T-helper 2 cell treated with Interferon-gamma antibody and Interleukin-4, amounts not matched to agents 5 μg/mL and 100 μg/mL, for 36 hours (primary cell): ENCODE measurements at regions not wholly inside any gene's neighbourhood (a gene's known extent, or its start where the extent isn't known, plus 50 kb on each side); places are given as distances from the start of the nearest gene placed in this dataset.

Experiments used
- DNase-seq: peaks from one replicate; pipeline ENCODE4 v3.0.0; 2021; ENCODE audit warnings: low spot score
- H3K27ac Mint-ChIP-seq: one replicate; pipeline ENCODE4 v1.8.0; 2021; ENCODE audit warnings: mild to moderate bottlenecking, mixed read lengths
- H3K27me3 Mint-ChIP-seq: one replicate; pipeline ENCODE4 v1.8.0; 2021; ENCODE audit warnings: low read depth, mixed read lengths
- H3K36me3 Mint-ChIP-seq: one replicate; pipeline ENCODE4 v1.8.0; 2021; ENCODE audit warnings: low read depth, mixed read lengths
- H3K4me1 Mint-ChIP-seq: one replicate; pipeline ENCODE4 v1.8.0; 2021; ENCODE audit warnings: low read depth, mixed read lengths
- H3K4me3 Mint-ChIP-seq: one replicate; pipeline ENCODE4 v1.8.0; 2022; ENCODE audit warnings: mild to moderate bottlenecking, moderate library complexity, mixed read lengths
- H3K9me3 Mint-ChIP-seq: one replicate; pipeline ENCODE4 v1.8.0; 2021; ENCODE audit warnings: mixed read lengths

GRCh38 chr6:143621876-143622605, 55.7 kb upstream of the PHACTR2 start:
- Mint-ChIP-seq H3K4me1 (peaks cover 8% of the 10 kb centered on the region), H3K27ac (no peak overlapping the region), H3K36me3 (peaks cover 2% of the 10 kb centered on the region), H3K27me3 (no peaks in the 10 kb centered on the region), H3K9me3 (no peaks in the 10 kb centered on the region), H3K4me3 (no peak overlapping the region)
- no peak for DNase-seq

- peaks cover 5% of the 10 kb centered on the region for H3K36me3 Mint-ChIP-seq
- peaks cover 13% of the 10 kb centered on the region for H3K4me1 Mint-ChIP-seq
- no peak for DNase-seq
- no peaks in the 10 kb centered on the region for H3K9me3 Mint-ChIP-seq
- H3K27me3 Mint-ChIP-seq = no peaks in the 10 kb centered on the region
- no peak overlapping the region for H3K4me3 Mint-ChIP-seq
- no peak overlapping the region for H3K27ac Mint-ChIP-seq
Observed at GRCh38 chr6:143621159-143621873, 56.4 kb upstream of the PHACTR2 start.

DNA sequence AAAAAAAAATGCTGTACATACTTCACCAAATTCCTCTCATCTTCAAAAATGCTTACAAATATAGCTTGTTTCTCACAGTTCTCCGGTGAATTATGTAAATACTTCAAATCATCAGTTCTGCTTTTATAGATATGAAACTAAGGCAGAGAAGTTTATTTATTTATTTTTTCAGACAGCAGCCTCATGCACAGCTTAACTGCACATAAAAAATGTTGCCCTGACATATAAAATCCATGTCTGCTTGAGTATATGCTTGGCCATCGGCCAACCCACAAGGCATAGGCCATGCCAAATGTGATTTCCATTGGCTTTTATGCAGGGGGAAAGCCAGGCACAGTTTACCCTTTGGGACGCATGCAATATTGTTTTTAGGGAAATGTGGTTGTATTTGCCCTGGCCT, 57.3 kb upstream of the PHACTR2 start:
- Mint-ChIP-seq H3K4me3 (no peak overlapping the region), H3K36me3 (peaks cover 6% of the 10 kb centered on the region), H3K9me3 (no peaks in the 10 kb centered on the region), H3K4me1 (peaks cover 13% of the 10 kb centered on the region), H3K27me3 (no peaks in the 10 kb centered on the region), H3K27ac (no peak overlapping the region)
- DNase-seq = no peak

DNA sequence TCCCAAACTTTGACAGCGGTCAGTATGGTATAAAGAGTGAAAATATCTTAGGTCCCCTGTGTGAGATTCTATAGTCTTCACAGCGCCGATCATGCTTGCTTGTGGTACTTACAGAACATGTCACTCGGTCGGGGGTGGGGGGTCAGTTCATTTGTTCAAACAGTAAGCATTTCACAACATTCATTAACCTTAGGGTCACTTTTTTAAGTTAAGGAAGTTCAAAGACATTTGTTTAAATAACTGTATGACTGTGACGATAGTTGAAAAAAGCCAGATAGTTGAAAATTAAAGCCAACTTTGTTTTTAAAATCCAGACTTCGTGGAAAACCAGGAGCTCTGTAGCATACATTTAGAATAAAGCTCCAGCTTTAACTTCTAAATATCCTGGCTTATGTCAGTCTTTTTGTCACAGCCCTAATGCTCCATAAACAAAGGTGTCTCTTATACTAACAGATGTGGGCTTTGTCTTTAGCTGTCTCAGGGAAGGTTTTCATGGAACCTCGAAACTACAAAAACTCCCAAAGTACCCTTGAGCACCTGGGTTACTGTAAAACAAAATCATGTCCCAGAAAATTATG, 57.9 kb upstream of the PHACTR2 start:
- Mint-ChIP-seq H3K27me3 (no peaks in the 10 kb centered on the region), H3K27ac (no peak overlapping the region), H3K4me3 (no peak overlapping the region), H3K36me3 (peaks cover 6% of the 10 kb centered on the region), H3K4me1 (peaks cover 16% of the 10 kb centered on the region), H3K9me3 (no peaks in the 10 kb centered on the region)
- DNase-seq = no peak

DNA sequence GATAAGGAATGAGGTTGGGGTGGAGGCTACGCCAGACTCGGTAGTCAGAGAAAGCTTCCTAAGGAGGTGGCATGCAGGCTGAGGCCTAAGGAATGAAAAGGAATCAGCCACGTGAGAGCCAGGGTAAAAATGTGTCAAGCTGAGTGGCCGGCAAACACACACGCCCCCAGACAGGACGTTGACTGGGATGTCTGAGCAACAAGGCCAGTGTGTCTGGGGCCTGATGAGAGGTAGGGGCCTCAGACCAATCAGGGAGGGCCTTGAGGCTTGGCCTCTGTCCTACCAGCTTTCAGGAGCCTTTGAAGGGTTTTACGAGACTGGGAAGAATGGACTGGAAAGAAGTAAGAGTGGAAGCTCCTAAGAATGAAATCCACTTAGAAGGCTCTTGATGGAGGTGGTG, 61.0 kb upstream of the PHACTR2 start:
- H3K4me3 Mint-ChIP-seq = no peak overlapping the region
- H3K27ac Mint-ChIP-seq = no peak overlapping the region
- peaks cover 23% of the 10 kb centered on the region for H3K4me1 Mint-ChIP-seq

DNA sequence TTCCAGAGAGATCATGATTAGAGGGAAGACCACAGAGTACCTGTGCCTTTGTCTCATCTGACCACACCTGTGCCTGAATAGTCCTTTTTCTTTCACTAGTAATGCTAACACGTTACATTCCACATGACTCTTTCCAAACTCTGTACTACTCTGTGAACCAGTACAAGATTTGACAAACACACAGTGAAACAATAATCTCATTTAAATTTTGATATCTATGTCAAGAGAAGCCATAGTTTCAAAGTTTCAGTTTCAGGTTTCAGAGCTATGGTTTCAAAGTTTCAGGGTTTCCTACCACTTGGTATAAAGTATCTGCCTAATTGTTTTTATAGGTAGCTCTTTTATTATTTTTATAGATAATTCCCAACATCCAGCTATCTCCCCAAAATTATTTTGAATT, 62.0 kb upstream of the PHACTR2 start:
- no peak for DNase-seq
- H3K4me1 Mint-ChIP-seq = peaks cover 23% of the 10 kb centered on the region
- peaks cover 6% of the 10 kb centered on the region for H3K36me3 Mint-ChIP-seq
- H3K4me3 Mint-ChIP-seq = peak overlapping the region; percentile 15
- H3K27ac Mint-ChIP-seq = no peak overlapping the region
- H3K9me3 Mint-ChIP-seq = no peaks in the 10 kb centered on the region
- H3K27me3 Mint-ChIP-seq = no peaks in the 10 kb centered on the region

More for the DNA sequence above, 61.0 kb upstream of the PHACTR2 start:
- Mint-ChIP-seq H3K27me3 (no peaks in the 10 kb centered on the region), H3K9me3 (no peaks in the 10 kb centered on the region), H3K36me3 (peaks cover 6% of the 10 kb centered on the region)
- DNase-seq = no peak

- Mint-ChIP-seq H3K4me3 (no peak overlapping the region), H3K36me3 (peaks cover 6% of the 10 kb centered on the region), H3K27me3 (no peaks in the 10 kb centered on the region), H3K27ac (no peak overlapping the region), H3K9me3 (no peaks in the 10 kb centered on the region), H3K4me1 (peaks cover 23% of the 10 kb centered on the region)
- no peak for DNase-seq
Observed at GRCh38 chr6:143614235-143614634, 63.5 kb upstream of the PHACTR2 start.

DNA sequence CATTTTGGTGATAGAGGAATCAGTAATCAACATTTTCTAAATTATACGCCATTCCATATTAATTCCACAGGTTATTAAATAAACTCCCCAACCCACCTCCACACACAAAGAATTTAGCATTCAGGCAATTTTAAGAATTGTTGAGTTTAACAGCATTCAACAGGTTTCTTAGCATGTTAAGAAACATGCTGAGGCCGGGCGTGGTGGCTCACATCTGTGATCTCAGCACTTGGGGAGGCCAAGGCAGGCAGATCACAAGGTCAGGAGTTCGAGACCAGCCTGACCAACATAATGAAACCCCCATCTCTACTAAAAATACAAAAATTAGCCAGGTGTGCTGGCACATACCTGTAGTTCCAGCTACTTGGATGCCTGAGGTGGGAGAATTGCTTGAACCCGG, 64.0 kb upstream of the PHACTR2 start:
- peaks cover 23% of the 10 kb centered on the region for H3K4me1 Mint-ChIP-seq
- H3K36me3 Mint-ChIP-seq = peaks cover 6% of the 10 kb centered on the region
- no peaks in the 10 kb centered on the region for H3K27me3 Mint-ChIP-seq
- H3K27ac Mint-ChIP-seq = no peak overlapping the region
- H3K4me3 Mint-ChIP-seq = no peak overlapping the region
- H3K9me3 Mint-ChIP-seq = no peaks in the 10 kb centered on the region
- DNase-seq = no peak

GRCh38 chr6:143612186-143612585, 65.6 kb upstream of the PHACTR2 start:
- no peak overlapping the region for H3K4me3 Mint-ChIP-seq
- no peak for DNase-seq

DNA sequence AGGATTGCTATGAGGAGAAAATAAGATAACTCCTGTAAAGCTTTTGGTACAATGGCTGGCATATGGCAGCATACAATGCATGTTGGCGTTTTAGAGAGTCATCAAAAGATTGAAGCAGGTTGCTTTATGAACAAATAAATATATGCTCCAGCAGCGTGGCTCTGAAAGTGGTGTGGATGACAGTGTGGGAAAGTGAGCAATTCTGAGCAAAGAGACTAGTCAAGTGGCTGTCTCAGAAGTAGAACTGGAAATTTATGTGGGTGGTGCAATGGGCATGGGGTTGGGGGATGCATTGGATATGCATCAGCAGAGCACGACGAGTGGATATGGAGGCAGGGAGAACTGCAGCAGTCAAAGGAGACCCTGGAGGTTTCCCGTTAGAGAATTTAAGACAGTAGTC, 66.2 kb upstream of the PHACTR2 start:
- H3K27me3 Mint-ChIP-seq = no peaks in the 10 kb centered on the region
- peaks cover 19% of the 10 kb centered on the region for H3K4me1 Mint-ChIP-seq
- H3K4me3 Mint-ChIP-seq = no peak overlapping the region
- peaks cover 3% of the 10 kb centered on the region for H3K36me3 Mint-ChIP-seq
- H3K9me3 Mint-ChIP-seq = no peaks in the 10 kb centered on the region
- no peak overlapping the region for H3K27ac Mint-ChIP-seq
- no peak for DNase-seq

More at GRCh38 chr6:143612186-143612585, 65.6 kb upstream of the PHACTR2 start:
- no peaks in the 10 kb centered on the region for H3K27me3 Mint-ChIP-seq
- H3K9me3 Mint-ChIP-seq = no peaks in the 10 kb centered on the region
- H3K27ac Mint-ChIP-seq = no peak overlapping the region
- H3K4me1 Mint-ChIP-seq = peaks cover 23% of the 10 kb centered on the region
- peaks cover 3% of the 10 kb centered on the region for H3K36me3 Mint-ChIP-seq

DNA sequence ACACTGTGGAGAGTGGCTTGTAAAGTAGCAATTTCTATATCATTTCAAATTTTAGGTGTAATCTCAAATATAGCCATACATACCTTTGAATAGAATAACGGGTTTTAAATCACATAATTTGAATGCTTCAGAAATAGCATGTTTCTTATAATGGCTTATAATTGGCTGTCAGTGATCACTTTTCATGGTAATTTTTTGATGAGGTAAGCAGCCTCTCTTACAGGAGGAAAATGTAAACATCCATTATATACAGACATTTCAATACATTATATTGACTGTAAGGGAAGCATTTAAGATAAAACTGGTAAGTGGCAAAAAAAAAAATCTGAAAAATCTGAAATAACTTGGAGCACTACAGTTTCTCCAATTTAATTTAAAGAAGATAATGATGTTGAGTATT, 67.8 kb upstream of the PHACTR2 start:
- H3K4me1 Mint-ChIP-seq = peaks cover 7% of the 10 kb centered on the region

DNA sequence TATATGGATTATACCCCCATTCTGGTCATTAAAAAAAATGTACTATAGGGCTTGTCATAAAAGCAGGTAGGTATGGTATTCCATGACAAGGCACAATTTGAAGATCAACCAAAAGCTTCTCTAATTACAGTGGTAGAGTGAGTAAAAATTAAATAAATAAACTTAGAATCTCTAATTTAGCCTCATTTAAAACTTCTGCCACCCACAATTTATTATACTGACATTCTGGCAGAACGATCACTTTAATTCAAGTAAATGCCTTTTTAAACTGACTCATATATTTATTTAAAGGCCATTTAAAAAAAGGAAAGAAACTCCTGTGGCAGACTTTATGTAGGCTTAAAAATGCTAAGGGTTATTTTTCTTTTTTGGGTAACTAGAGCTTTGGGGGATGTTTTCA, 68.3 kb upstream of the PHACTR2 start:
- H3K36me3 Mint-ChIP-seq = no peaks in the 10 kb centered on the region
- no peak overlapping the region for H3K27ac Mint-ChIP-seq
- no peaks in the 10 kb centered on the region for H3K9me3 Mint-ChIP-seq
- H3K4me1 Mint-ChIP-seq = peaks cover 4% of the 10 kb centered on the region
- H3K4me3 Mint-ChIP-seq = no peak overlapping the region
- H3K27me3 Mint-ChIP-seq = no peaks in the 10 kb centered on the region
- no peak for DNase-seq

More for the DNA sequence above, 67.8 kb upstream of the PHACTR2 start:
- H3K36me3 Mint-ChIP-seq = no peaks in the 10 kb centered on the region
- DNase-seq = no peak
- H3K9me3 Mint-ChIP-seq = no peaks in the 10 kb centered on the region
- no peaks in the 10 kb centered on the region for H3K27me3 Mint-ChIP-seq
- no peak overlapping the region for H3K27ac Mint-ChIP-seq
- no peak overlapping the region for H3K4me3 Mint-ChIP-seq

DNA sequence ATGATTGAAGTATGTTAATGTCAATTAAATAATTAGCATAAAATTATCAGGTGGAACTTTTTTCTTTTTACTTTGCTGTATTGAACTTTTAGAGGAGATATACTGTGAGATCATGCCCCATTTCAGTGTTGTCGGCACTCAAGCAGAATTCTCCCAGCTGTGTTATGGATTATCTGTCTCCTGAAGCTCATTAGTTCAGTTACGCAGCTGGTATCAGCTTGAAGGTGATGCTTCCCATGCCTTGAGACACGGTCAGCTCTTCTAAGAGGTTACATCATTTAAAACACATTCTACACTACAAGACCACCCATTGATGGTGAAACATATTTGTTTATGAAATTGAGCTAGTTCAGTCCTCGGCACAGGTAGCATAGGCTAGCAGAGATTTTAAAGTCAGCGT, 68.9 kb upstream of the PHACTR2 start:
- Mint-ChIP-seq H3K4me1 (peaks cover 2% of the 10 kb centered on the region), H3K36me3 (no peaks in the 10 kb centered on the region), H3K27ac (no peak overlapping the region), H3K4me3 (no peak overlapping the region), H3K9me3 (no peaks in the 10 kb centered on the region), H3K27me3 (no peaks in the 10 kb centered on the region)
- DNase-seq = no peak

DNA sequence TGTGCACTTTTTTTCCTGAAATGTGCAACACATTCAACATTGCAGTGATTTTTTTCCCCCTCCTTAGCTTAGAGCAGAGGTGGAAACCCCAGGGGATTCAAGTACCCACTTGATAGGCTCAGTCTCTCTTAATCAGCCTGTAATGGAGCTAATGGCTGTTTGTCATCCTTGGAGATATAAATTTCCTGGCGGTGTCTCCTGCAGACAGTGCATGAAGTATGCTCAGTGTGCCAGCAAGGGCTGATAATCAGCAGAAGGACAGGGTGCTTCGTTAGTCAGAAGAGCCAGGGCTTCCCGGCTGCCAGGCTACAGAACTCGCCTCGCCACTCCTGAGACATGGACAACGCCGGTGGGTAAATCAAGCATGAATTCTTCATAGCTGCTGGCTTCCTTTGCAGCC, 69.8 kb upstream of the PHACTR2 start:
- no peak overlapping the region for H3K4me3 Mint-ChIP-seq
- no peak for DNase-seq
- no peaks in the 10 kb centered on the region for H3K9me3 Mint-ChIP-seq
- H3K4me1 Mint-ChIP-seq = peaks cover 2% of the 10 kb centered on the region
- H3K27me3 Mint-ChIP-seq = no peaks in the 10 kb centered on the region
- no peak overlapping the region for H3K27ac Mint-ChIP-seq
- H3K36me3 Mint-ChIP-seq = no peaks in the 10 kb centered on the region
